ENCODE measurements at regions not wholly inside any gene's neighbourhood (a gene's known extent, or its start where the extent isn't known, plus 50 kb on each side); places are given as distances from the start of the nearest gene placed in this dataset.
"Not testable (repeated sequence)": the region's sequence is repeated elsewhere in the genome, so short reads cannot be mapped to it uniquely, and the experiment has no call there.

DNA sequence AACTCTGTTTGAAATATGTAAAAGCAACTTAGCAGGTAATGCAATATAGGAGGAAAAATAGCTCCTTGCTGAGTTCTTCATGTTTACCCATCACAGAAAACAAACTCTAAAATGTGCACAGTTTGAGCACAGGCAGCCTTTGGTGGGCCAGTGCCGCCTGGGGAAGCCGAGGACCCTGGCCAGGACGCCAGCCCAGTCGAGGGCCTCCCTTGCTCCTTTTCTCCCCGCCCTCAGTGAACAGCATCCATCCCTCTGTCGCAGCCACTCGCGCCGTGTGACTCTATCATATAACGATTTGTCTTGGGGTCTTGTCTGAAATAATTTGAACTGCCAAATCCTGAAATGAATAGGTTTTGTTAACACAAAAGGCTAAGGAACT lies 286.7 kb upstream of the IRX4 start:
- DNase-seq (ENCODE audit: low read depth): no peak

DNA sequence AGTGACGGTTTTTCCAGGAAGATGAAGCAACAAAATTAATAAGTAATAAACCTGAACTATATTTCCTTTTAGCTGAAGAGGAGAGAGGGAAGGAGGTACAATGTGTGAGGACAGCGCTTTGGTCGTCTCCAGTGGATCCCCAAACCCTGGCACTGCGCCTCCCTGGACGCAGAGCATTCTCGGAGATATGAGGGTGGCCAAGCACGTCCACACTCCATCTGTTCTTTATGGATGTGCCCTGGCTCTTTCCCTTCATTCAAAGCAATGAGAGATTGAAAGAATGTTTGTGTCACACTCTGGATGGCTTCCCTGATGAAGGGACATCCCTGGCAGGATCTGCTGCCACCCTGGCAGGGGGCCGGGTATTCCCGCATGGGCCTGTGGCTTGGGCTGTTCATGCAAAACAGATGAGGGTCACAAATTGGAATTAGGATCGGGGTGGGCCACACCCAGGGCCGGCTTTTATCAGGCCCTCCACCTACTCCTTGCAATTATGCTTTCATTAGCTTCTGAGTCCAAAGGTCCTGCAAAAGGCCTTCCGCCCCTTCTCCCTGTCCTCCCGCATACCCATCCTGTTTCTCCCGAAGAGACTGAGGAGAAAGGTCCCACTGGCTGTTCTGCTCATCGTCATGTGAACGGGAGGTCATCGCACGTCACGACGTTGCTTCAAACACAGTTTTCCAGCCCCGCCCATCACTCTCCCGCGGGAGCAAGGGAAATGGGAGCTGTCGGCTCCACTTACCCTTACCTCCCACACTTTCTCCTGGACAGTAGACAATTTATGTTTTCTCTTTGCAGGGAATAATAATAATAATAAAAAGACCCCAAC lies 286.1 kb upstream of the IRX4 start:
- DNase-seq (ENCODE audit: low read depth): no peak

DNA sequence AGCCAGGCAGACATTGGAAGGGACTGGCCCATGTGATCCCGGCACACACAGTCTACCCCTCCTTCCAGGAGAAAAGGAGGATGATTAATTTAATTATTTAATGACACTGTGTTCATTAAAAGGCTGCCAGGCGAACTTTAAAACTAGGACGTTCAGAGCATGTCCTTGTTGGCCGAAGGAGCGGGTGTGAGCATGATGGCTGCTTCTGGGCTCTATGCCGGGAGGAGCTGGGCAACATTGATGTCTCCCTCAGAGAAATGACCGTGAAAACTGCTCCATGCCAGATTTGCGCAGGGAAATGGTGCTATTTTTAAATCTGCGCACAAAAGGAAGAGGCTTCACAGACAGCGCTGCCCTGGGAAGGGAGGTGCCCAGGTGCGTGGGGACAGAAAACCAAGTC lies 284.9 kb upstream of the IRX4 start:
- no peak for DNase-seq (ENCODE audit: low read depth)

DNA sequence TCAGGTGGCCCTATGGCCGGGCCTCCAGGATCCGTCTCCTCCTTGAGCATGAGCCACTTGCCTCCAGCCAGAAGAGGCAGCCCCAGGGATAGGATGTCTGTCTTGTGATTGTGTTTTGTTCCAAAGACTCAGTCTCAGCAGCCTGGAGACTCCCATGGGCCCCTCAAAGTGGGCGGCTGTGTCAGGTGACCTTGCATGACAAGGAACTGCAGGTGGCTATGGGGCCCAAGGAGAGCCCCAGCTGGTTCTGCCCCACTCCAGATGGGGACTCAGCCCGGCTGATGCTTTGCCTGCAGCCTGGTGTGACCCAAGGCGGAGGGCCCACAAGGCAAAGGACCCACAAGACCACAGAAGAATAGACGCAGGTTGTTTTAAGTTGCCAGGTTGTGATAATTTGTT lies 284.3 kb upstream of the IRX4 start:
- DNase-seq (ENCODE audit: low read depth): no peak

DNA sequence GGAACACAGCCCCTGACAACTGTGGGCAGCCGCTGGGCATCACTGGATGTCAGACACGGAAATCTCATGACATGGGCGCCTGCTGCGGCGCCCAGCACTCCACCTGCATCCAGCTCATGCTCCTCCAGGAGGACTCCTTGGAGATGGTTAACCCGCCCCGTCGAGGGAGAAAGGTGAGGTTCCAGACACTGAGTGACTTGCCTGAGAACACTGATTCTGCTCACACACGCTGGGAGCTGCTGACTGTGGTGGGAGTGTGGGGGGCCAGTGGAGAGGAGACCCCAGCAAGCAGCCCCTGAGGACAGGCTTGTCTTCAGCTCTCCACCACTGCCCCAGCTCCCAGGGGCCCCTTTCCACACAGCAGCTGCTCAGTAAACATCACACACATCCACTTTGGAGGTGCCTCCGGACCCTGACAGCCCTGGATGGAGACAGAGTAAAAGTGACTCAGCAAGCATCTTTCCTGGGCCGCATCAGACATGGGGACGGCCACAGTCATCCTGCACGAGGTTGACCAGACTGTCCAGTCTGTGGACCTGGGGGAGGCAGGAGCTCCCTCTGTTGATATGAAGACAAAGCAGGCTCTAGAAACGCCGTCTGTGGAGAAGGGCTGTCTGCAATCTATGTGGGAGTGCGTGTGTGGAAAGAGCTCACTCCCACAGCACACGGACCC lies 283.7 kb upstream of the IRX4 start:
- DNase-seq (ENCODE audit: low read depth): no peak

DNA sequence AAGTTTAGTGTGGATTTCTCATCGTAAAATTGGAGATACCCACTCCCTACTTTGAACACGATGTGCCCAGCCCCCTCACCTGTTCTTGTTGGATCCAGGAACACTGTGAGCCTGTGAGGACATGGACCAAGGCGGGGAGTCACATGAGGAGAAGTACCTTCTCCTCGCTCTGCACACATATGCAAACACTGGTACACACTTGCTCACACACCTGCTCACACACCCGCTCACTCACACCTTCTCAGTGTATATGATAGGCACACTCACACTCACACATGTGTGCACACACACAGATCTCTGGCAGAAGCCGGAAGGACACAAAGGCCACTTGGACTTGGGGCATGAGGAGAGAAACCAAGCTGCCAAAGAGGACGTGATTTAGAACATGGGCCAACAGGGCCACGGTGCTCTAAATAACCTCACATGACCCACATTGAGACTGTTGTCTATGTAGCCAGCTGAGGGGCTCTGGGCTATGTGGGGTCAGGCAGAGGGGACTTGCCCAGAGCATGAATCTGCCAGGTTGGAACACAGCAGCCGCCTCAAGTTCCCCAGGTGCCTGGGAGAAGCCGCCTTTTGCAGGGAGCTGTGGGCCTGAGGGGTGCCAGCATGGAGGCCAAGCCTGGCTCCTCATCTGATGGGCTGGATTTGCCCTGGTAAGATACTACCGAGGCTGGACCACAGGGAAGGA lies 283.0 kb upstream of the IRX4 start:
- no peak for DNase-seq (ENCODE audit: low read depth)

DNA sequence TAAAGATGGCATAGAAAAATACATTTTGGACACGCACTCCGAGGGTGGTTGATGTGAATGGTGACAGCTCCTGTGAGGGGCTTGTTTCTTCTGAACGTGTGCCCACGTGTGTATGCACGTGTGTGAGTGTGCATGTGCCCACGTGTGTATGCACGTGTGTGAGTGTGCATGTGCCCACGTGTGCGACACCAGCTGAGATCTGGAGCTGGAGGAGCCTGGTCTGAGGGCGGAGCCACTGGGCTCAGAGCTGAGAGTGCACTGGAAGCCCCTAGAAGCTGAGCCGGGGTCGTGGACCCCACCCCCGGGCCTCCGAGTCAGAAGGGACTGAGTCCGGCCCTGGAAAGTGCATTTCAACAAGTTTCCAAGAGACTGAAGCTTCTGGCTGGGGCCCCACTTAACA lies 282.5 kb upstream of the IRX4 start:
- DNase-seq (ENCODE audit: low read depth): no peak

DNA sequence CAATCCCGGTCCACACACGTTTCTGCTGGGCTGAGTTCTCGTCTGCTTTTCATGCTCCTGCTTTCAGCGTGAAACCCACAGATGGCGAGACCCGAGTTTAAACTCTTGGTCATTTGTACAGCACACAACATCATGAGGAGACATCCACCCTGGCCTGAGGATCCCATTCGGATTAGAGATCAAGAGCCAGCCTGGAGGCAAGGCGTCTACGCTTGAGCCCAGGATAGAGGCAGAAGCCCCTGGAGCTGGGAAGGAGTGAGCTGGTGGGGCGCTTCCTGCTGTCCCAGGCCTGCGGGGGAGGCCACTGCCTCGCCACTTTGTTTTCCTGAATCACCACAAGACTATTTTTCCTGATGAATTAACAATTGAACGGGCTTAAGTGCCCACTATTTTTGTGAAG lies 281.9 kb upstream of the IRX4 start:
- DNase-seq (ENCODE audit: low read depth): no peak

DNA sequence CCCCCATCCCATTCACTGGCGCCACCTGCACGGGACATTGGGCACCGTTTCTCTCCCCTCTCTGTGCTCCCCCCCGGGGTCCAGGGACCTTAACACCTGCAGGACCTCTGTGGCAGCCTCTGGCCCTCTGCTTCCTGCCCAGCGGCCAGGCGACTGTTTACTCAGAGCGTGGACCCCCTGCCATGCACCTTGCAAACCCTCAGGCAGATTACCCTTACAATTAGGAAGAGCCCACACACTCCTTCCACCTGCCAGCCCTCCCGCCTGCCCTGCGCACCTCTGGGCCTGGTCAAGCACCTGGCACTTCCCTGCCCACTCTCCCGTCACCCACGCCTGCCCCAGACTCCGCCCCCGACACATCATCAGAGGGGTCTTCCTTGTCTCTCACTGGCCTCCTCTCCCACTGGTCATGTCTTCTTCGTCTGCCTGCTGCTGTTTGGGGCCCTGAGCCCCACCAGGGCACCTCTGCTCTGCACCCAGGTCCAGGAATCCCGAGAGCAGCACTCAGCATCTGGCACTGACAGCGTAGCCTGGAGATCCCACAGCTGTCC lies 281.3 kb upstream of the IRX4 start:
- DNase-seq (ENCODE audit: low read depth): no peak

DNA sequence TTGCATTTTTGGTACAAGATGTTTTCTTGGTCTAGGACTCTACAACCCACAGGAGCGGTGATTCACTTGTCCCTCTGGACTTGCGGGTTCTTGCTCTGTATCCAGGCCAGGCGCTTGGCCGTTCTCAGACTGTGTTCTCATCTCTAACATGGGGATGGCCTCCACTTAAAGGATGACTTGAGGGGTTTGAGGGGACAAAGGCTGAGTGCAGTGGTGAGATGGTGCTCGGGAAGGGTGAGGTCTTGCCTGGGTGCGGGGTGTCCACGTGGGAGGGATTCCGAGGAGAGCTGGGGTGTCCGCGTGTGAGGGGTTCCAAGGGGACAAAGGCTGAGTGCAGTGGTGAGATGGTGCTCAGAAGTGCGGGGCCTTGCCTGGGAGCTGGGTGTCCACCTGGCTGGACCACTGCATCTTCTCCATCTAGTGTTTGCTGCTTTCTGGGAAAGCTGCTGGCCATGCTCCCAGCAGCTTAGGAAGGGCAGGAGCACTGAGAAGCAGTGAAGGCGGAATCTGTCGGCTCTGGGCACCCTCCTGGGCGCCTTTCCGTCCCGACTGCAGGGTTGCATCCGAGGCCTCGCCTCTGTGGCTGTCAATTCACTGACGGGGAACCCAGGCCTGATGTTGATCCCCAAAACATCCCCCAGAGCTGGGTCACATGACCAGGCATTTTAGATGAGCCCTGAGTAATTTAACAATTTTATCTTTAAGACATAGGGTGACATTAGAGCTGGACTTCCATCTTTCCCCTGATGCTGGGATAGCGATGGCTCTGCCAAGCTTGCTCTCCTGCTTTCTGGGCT lies 280.5 kb upstream of the IRX4 start:
- DNase-seq (ENCODE audit: low read depth): no peak

DNA sequence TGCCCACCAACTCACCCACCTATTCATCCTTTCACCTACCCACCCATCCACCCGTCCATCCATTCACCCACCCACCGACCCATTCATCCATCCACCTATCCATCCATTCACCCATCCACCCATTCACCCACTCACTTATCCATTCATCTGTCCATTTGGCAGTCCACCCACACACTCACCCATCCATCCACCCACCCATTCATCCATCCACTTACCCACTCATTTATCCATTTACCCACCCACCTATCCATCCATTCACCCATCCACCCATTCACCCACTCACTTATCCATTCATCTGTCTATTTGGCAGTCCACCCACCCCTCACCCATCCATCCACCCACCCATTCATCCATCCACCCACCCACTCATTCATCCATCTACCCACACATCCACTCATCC lies 278.1 kb upstream of the IRX4 start:
- no peak for DNase-seq (ENCODE audit: low read depth)

DNA sequence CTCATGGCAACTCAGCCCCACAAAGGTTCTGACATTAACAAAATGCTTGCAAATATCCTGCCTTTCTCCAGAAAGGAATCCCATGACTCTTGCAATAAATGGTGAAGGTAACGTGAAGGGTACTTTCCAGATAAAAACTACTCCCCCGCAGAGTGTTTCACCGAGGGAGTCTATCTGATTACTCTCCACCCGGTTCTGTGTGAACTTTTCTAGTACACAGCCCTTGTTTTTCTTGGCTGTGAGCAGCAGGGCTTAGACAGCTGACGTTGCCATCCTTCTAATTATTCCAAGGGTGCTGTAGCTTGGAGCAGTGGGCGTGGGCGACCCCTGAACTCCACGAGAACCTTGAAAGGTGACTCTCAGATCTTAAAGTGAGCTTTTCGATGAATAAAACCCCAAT lies 276.0 kb upstream of the IRX4 start:
- no peak for DNase-seq (ENCODE audit: low read depth)

DNA sequence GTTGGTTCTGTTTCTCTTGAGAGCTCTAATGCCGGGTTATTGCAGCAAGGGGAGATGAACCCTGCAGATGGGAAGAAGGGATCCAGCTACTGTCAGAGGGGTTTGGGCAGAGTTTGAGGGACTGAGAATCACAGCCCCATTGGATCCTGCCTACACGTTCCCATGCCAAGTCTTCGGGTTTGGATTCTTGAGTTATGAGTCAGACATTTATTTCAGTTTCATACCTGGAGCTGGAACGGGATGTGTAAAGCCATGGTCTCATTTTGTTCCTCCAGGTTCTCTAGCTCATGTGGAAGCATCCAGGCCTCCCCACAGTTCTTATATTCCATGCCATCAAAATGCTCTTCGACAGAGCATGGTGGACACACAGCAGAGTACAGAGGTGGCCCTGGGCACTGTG lies 275.4 kb upstream of the IRX4 start:
- no peak for DNase-seq (ENCODE audit: low read depth)

DNA sequence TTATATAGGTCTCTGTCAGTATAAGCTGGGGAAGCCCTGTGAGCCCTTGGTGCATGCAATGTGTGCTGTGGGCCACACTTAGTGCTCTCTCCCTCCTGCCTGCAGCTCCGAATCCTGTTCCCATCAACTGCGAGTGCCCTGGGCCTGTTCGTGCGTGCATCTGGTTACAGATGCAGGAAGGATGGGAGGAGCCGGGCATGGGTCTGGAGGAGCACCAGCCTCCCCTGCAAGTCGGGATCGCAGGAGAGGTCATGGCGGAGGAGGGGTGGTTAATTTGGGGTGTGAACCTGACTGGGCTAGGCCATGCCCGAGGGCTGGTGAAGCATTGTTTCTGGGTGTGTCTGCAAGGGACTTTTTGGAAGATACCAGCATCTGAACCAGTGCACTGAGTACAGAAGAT lies 274.6 kb upstream of the IRX4 start:
- DNase-seq (ENCODE audit: low read depth): no peak

DNA sequence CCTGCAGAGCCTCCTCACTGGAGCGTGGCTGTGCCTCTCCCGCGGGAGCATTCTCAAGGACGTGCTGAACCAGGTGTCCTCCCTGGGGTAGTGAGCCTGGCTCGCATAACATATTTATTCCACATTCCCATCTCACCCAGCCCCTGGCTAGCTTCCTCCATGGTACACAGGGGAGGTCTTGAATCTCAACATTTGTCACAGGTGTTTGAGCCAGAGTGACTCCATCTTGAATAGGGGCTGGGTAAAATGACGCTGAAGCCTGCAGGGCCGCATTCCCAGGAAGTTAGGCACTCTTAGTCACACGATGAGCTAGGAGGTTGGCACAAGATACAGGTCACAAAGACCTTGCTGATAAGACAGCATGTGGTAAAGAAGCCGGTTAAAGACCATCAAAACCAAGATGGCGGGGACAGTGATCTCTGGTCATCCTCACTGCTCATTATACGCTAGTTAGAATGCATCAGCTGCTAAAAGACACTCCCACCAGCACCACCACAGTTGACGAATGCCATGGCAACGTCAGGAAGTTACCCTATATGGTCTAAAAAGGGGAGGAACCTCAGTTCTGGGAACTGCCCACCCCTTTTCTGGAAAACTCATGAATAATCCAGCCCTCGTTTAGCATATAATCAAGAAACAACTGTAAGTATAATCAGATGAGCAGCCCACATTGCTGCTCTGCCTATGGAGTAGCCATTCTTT lies 273.8 kb upstream of the IRX4 start:
- no peak for DNase-seq (ENCODE audit: low read depth)

DNA sequence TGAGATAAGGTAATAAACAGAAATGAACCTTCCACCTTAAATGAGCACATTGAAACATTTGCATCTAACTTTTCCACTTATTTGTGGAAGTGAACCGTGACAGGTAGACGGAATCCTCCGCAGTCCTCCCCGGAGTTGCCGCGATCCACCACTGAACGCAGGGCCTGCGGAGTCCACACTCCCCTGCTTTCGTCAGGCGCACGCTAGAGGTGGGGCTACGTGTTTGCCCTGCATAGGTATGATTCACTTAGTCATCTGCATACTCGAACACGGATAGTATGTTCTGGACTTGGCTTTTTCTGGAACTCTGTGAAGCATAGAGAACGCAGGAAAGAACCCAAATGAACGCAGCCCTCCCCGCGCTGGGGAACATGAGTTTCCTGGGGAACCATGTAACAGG lies 272.8 kb upstream of the IRX4 start:
- no peak for DNase-seq (ENCODE audit: low read depth)

DNA sequence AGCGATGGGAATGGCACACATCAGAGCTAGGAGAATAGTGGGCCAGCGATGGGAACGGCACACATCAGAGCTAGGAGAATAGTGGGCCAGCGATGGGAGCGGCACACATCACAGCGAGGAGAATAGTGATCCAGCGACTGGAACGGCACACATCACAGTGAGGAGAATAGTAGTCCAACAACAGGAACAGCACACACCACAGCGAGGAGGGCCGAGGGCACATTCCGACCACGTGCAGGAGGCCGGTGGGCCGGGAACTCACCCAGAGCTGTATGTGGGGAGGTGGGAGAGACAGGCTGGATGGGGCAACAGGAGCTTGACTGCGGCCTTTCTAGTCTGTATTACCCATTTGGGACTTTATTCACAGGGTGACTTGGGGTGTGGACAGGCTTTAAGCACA lies 271.1 kb upstream of the IRX4 start:
- DNase-seq (ENCODE audit: low read depth): no peak

DNA sequence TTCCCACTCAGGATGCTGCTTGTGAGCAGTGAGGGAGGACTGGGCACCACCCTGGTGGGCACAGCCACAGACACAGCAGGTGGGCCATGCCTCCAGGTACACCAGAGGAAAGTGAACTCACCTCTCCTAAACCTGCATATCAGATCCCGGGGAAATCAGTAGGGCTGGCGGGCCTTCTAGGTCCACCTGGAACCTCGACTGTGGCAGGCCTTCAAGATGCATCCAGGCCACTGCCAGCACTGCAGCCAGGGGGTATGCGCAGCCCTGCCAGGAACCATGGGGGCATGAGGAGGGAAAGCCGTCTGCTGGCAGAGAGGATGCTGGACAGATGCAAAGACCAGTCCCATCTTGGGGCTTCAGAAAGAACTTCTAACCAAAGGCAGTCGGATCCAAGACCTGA lies 270.6 kb upstream of the IRX4 start:
- DNase-seq (ENCODE audit: low read depth): no peak

DNA sequence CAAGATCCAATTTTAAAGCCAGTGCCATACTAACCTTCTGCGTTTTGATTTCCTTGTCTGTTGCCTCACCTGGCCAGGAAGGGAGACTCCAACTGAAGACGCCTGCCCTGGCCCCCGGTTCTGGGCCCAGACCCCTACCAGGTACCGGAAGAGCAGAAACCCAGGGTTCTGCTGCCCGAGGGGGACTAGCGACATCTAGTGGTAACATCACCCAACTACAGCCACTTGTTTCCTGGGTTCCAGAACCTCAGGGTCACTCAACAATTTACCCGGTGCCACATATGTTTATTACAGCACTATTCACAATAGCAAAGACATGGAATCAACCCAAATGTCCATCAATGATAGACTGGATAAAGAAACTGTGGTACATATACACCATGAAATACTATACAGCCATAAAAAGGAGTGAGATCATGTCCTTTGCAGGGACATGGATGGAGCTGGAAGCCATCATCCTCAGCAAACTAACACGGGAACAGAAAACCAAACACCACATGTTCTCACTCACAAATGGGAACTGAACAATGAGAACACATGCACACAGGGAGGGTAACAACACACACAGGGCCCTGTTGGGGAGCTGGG lies 268.7 kb upstream of the IRX4 start:
- DNase-seq (ENCODE audit: low read depth): not testable (repeated sequence)

DNA sequence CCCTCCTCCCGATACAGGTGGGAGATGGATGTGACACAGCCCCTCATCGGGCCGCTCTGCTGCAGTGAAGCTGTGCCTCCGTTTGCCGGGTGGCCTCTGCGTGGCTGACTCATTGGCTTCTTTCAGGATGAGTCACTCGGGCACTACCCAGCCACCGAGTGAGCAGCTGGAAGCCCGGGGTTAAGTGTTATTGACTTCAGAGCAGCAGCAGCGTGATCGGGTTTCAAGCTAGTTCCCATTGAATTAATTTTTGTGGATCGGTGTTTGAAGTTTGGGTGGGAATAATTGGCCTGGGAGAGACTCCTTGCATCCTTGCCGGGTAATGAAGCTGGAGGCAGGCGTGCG lies 266.4 kb upstream of the IRX4 start:
- no peak for DNase-seq (ENCODE audit: low read depth)

All from stimulated activated CD8-positive, alpha-beta memory T cell treated with anti-CD3 and anti-CD28 coated beads, Interleukin-12 subunit alpha, Interleukin-12 subunit beta, amount 100 ng/mL, for 4 hours (primary cell).